ENCODE measurements at regions not wholly inside any gene's neighbourhood (a gene's known extent, or its start where the extent isn't known, plus 50 kb on each side); places are given as distances from the start of the nearest gene placed in this dataset.

DNA sequence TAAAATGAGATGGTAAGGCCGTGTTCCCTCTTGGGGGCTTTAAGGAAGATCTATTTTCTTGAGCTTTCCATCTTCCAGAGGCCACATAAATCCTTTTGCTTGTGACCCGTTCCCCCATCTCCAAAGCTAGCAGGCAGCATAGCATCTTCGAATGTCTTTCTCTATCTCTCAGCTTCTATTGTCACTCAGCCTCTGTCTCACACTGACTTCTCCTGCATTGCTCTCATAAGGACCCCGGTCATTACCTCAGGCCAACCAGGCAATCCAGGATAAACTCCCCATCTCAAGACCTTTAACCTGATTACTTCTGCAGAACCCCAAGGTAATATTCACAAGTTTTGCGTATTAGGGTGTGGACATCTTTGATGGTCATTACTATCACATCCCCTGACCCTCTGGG lies 250.3 kb upstream of the SOX2 start:
- no peak overlapping the region for H3K4me3 ChIP-seq (ENCODE audit: low read length)
- no peak overlapping the region for H3K27ac ChIP-seq (ENCODE audit: low read length)
- H3K27me3 ChIP-seq (ENCODE audit: low read length): no peaks in the 10 kb centered on the region
- H3K9me2 ChIP-seq (replicated peaks; ENCODE audit: insufficient read depth, low read length): no peaks in the 10 kb centered on the region
- DNase-seq: no peak
- no peaks in the 10 kb centered on the region for H3K4me1 ChIP-seq (ENCODE audit: low read length)
- H3K9me3 ChIP-seq (ENCODE audit: low read length): no peaks in the 10 kb centered on the region
- no peaks in the 10 kb centered on the region for H3K36me3 ChIP-seq (ENCODE audit: insufficient read depth, low read length)
- H3K4me2 ChIP-seq (ENCODE audit: low read depth, low read length, poor library complexity, severe bottlenecking): no peak overlapping the region
- H3K9ac ChIP-seq (ENCODE audit: low read length): no peak overlapping the region
- no peak overlapping the region for H2AFZ ChIP-seq (ENCODE audit: low read length)
- H4K20me1 ChIP-seq (ENCODE audit: insufficient read depth, low read depth, low read length): no peaks in the 10 kb centered on the region
- H3K79me2 ChIP-seq (ENCODE audit: low read length): no peaks in the 10 kb centered on the region

DNA sequence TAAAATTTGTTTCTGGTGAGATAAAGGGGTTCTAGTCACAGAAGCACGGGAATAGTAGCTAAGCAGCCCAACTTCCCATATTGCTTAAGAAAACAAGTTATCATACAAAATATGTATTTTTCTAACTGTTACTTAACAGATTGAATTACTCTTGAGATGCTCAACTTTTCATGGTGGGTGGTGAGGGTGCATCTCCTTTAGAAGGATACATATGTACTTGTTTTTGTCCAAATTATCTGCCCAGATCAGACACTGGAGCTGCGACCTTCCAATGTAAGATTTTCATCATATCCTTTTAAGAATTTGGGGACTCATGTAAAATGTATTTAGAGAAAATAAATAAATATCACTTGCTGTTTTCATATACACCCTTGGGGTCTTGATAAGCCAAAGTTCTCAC lies 252.2 kb upstream of the SOX2 start:
- Histone ChIP-seq H3K4me3 (ENCODE audit: low read length) (no peak overlapping the region), H4K20me1 (ENCODE audit: insufficient read depth, low read depth, low read length) (no peaks in the 10 kb centered on the region), H2AFZ (ENCODE audit: low read length) (no peak overlapping the region), H3K27me3 (ENCODE audit: low read length) (no peaks in the 10 kb centered on the region), H3K4me2 (ENCODE audit: low read depth, low read length, poor library complexity, severe bottlenecking) (no peak overlapping the region), H3K9me3 (ENCODE audit: low read length) (no peaks in the 10 kb centered on the region), H3K27ac (ENCODE audit: low read length) (no peak overlapping the region), H3K79me2 (ENCODE audit: low read length) (no peaks in the 10 kb centered on the region), H3K9me2 (replicated peaks; ENCODE audit: insufficient read depth, low read length) (no peaks in the 10 kb centered on the region), H3K36me3 (ENCODE audit: insufficient read depth, low read length) (no peaks in the 10 kb centered on the region), H3K9ac (ENCODE audit: low read length) (no peak overlapping the region), H3K4me1 (ENCODE audit: low read length) (no peaks in the 10 kb centered on the region)
- DNase-seq: no peak

DNA sequence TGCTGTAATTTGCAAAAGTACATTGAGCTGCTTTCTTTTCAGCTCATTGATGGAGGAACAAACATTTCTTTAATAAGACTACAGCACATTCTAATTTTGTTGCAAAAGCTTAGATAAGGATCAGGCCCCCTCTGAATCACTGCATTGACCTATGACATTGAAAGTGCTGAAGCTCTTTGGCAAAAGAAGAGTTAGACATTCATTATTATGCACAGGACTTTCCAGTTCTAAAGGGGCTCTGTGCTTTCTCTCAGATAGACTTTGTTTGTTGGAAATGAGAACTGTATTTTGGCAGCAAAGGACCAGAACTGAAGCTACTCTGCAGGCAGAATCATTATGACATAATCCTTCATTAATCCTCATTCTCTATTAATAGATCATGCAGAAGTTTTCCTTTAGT lies 252.9 kb upstream of the SOX2 start:
- Histone ChIP-seq H3K9ac (ENCODE audit: low read length) (no peak overlapping the region), H4K20me1 (ENCODE audit: insufficient read depth, low read depth, low read length) (no peaks in the 10 kb centered on the region), H3K27me3 (ENCODE audit: low read length) (no peaks in the 10 kb centered on the region), H3K4me3 (ENCODE audit: low read length) (no peak overlapping the region), H3K4me2 (ENCODE audit: low read depth, low read length, poor library complexity, severe bottlenecking) (no peak overlapping the region), H3K9me2 (replicated peaks; ENCODE audit: insufficient read depth, low read length) (no peaks in the 10 kb centered on the region), H3K9me3 (ENCODE audit: low read length) (no peaks in the 10 kb centered on the region), H3K79me2 (ENCODE audit: low read length) (no peaks in the 10 kb centered on the region), H3K4me1 (ENCODE audit: low read length) (no peaks in the 10 kb centered on the region), H3K36me3 (ENCODE audit: insufficient read depth, low read length) (no peaks in the 10 kb centered on the region), H3K27ac (ENCODE audit: low read length) (no peak overlapping the region), H2AFZ (ENCODE audit: low read length) (no peak overlapping the region)
- no peak for DNase-seq

DNA sequence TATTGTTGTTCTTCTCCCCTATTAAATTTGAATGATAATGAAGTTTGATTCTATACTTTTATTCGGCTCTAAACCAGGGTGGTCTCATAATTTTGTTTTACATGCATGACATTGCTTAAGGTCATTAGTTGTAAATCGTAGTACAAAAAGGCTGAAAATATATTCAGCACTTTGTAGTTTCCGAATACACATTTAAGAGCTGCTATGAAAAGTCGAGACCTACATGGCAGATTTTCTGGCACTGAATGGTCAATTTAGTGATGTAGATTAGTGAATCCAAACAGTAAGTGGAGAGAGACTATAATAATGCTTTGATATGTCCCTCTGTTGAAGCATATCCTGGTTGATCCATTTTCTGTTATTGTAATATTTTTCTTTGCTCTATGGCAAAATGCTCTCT lies 254.0 kb upstream of the SOX2 start:
- Histone ChIP-seq H3K4me1 (ENCODE audit: low read length) (no peaks in the 10 kb centered on the region), H3K36me3 (ENCODE audit: insufficient read depth, low read length) (no peaks in the 10 kb centered on the region), H2AFZ (ENCODE audit: low read length) (no peak overlapping the region), H3K9ac (ENCODE audit: low read length) (no peak overlapping the region), H3K27ac (ENCODE audit: low read length) (no peak overlapping the region), H3K27me3 (ENCODE audit: low read length) (no peaks in the 10 kb centered on the region), H3K4me2 (ENCODE audit: low read depth, low read length, poor library complexity, severe bottlenecking) (no peak overlapping the region), H3K9me3 (ENCODE audit: low read length) (no peaks in the 10 kb centered on the region), H4K20me1 (ENCODE audit: insufficient read depth, low read depth, low read length) (no peaks in the 10 kb centered on the region), H3K9me2 (replicated peaks; ENCODE audit: insufficient read depth, low read length) (no peaks in the 10 kb centered on the region), H3K79me2 (ENCODE audit: low read length) (no peaks in the 10 kb centered on the region), H3K4me3 (ENCODE audit: low read length) (no peak overlapping the region)
- no peak for DNase-seq

DNA sequence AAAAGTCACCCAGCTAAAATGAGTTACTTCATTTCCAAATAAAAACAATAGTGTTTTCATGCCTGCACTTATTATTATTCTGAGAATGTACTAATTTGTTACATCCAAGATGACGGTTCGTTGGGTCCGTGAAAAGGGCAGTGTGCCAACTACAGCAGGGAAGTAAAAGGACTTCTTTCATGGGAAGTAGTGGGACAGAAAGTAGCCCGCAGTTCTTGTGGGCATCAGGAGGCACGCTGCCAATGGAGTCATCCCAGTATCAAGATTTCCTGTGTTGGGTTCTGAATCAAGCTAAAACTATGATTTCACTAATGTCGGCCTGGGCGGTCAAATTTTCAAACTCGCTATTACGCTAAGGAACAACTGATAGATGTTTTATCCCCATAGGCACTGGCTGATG lies 254.5 kb upstream of the SOX2 start:
- Histone ChIP-seq H3K36me3 (ENCODE audit: insufficient read depth, low read length) (no peaks in the 10 kb centered on the region), H4K20me1 (ENCODE audit: insufficient read depth, low read depth, low read length) (no peaks in the 10 kb centered on the region), H3K27ac (ENCODE audit: low read length) (no peak overlapping the region), H3K79me2 (ENCODE audit: low read length) (no peaks in the 10 kb centered on the region), H2AFZ (ENCODE audit: low read length) (no peak overlapping the region), H3K9ac (ENCODE audit: low read length) (no peak overlapping the region), H3K9me2 (replicated peaks; ENCODE audit: insufficient read depth, low read length) (no peaks in the 10 kb centered on the region), H3K4me2 (ENCODE audit: low read depth, low read length, poor library complexity, severe bottlenecking) (no peak overlapping the region), H3K9me3 (ENCODE audit: low read length) (no peaks in the 10 kb centered on the region), H3K27me3 (ENCODE audit: low read length) (no peaks in the 10 kb centered on the region), H3K4me3 (ENCODE audit: low read length) (no peak overlapping the region), H3K4me1 (ENCODE audit: low read length) (no peaks in the 10 kb centered on the region)
- no peak for DNase-seq

DNA sequence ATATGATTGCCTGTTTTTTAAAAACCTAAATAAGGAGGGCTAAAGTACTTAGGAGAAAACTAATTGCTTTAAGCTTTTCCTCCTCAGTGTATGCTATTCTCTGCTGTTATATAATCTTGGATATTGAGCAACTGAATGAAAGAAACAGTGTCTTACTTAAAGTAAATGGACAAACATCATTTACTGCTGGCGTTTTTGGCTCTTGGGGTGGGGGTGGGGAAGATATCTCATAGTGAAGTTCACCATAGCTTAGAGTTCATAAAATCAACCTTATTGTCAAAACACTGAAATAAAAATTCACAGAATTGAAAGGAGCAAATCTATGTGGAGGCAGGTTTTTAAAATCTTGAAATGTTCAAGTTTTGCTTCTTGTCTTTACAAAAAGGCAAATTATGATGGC lies 256.4 kb upstream of the SOX2 start:
- no peaks in the 10 kb centered on the region for H3K36me3 ChIP-seq (ENCODE audit: insufficient read depth, low read length)
- no peaks in the 10 kb centered on the region for H3K4me1 ChIP-seq (ENCODE audit: low read length)
- no peak overlapping the region for H2AFZ ChIP-seq (ENCODE audit: low read length)
- no peak for DNase-seq
- H3K4me3 ChIP-seq (ENCODE audit: low read length): no peak overlapping the region
- no peaks in the 10 kb centered on the region for H3K27me3 ChIP-seq (ENCODE audit: low read length)
- no peaks in the 10 kb centered on the region for H3K79me2 ChIP-seq (ENCODE audit: low read length)
- no peak overlapping the region for H3K27ac ChIP-seq (ENCODE audit: low read length)
- no peak overlapping the region for H3K4me2 ChIP-seq (ENCODE audit: low read depth, low read length, poor library complexity, severe bottlenecking)
- no peaks in the 10 kb centered on the region for H4K20me1 ChIP-seq (ENCODE audit: insufficient read depth, low read depth, low read length)
- no peaks in the 10 kb centered on the region for H3K9me3 ChIP-seq (ENCODE audit: low read length)
- H3K9me2 ChIP-seq (replicated peaks; ENCODE audit: insufficient read depth, low read length): no peaks in the 10 kb centered on the region
- no peak overlapping the region for H3K9ac ChIP-seq (ENCODE audit: low read length)

DNA sequence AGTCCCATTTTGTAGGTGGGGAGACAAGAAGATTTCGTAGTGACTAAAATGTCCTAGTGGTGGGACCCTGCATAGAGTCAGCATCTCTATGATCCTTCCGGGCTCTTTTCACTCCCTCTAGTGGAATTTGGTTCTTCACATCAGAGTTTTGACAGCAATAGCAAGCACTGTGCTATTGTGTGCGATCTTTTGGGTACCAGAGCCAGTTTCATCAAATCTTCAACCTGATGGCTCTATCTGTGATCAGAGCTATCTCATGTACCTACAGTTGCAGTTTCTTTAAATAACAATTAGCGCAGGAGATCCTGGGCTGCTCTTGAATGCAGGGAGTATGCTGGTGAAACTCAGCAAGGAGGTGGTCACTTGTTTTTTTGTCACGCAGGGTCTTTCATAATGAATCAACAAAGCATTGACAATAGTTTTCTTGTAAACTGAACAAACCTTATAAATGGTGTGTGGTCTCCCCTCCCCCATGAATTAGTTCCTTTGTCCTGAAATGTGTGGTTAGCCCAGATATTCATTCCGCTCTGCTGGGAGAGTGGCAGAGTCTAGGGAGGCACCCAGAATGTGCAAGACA lies 257.2 kb upstream of the SOX2 start:
- no peaks in the 10 kb centered on the region for H3K36me3 ChIP-seq (ENCODE audit: insufficient read depth, low read length)
- H3K9me3 ChIP-seq (ENCODE audit: low read length): no peaks in the 10 kb centered on the region
- no peaks in the 10 kb centered on the region for H4K20me1 ChIP-seq (ENCODE audit: insufficient read depth, low read depth, low read length)
- no peaks in the 10 kb centered on the region for H3K4me1 ChIP-seq (ENCODE audit: low read length)
- DNase-seq: peak; percentile 42
- no peaks in the 10 kb centered on the region for H3K79me2 ChIP-seq (ENCODE audit: low read length)
- H3K27me3 ChIP-seq (ENCODE audit: low read length): no peaks in the 10 kb centered on the region
- H3K4me2 ChIP-seq (ENCODE audit: low read depth, low read length, poor library complexity, severe bottlenecking): no peak overlapping the region
- H3K4me3 ChIP-seq (ENCODE audit: low read length): no peak overlapping the region
- H2AFZ ChIP-seq (ENCODE audit: low read length): no peak overlapping the region
- H3K9ac ChIP-seq (ENCODE audit: low read length): no peak overlapping the region
- H3K27ac ChIP-seq (ENCODE audit: low read length): no peak overlapping the region
- no peaks in the 10 kb centered on the region for H3K9me2 ChIP-seq (replicated peaks; ENCODE audit: insufficient read depth, low read length)

DNA sequence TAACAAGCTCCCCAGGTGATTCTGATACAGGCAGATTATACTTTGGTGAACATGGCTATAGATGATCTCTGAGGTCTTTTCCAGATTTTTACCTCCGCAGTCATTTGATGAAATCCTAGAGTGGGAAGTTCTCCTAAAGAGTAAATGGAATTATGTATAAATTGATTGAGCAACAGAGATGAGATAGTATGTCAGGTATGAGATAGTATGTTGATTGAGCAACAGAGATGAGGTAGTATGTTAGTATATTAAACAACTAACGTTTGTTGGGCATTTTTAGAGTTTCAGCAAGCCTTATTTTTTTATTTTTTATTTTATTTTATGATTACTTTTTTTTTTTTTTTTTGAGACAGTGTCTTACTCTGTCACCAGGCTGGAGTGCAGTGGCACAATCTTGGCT lies 265.0 kb upstream of the SOX2 start:
- H3K9me2 ChIP-seq (replicated peaks; ENCODE audit: insufficient read depth, low read length): no peaks in the 10 kb centered on the region
- no peaks in the 10 kb centered on the region for H3K9me3 ChIP-seq (ENCODE audit: low read length)
- H3K4me1 ChIP-seq (ENCODE audit: low read length): no peaks in the 10 kb centered on the region
- H3K4me2 ChIP-seq (ENCODE audit: low read depth, low read length, poor library complexity, severe bottlenecking): no peak overlapping the region
- no peak overlapping the region for H3K27ac ChIP-seq (ENCODE audit: low read length)
- no peak overlapping the region for H3K4me3 ChIP-seq (ENCODE audit: low read length)
- no peak for DNase-seq
- no peaks in the 10 kb centered on the region for H4K20me1 ChIP-seq (ENCODE audit: insufficient read depth, low read depth, low read length)
- H3K79me2 ChIP-seq (ENCODE audit: low read length): no peaks in the 10 kb centered on the region
- no peak overlapping the region for H3K9ac ChIP-seq (ENCODE audit: low read length)
- no peaks in the 10 kb centered on the region for H3K27me3 ChIP-seq (ENCODE audit: low read length)
- no peak overlapping the region for H2AFZ ChIP-seq (ENCODE audit: low read length)
- no peaks in the 10 kb centered on the region for H3K36me3 ChIP-seq (ENCODE audit: insufficient read depth, low read length)

DNA sequence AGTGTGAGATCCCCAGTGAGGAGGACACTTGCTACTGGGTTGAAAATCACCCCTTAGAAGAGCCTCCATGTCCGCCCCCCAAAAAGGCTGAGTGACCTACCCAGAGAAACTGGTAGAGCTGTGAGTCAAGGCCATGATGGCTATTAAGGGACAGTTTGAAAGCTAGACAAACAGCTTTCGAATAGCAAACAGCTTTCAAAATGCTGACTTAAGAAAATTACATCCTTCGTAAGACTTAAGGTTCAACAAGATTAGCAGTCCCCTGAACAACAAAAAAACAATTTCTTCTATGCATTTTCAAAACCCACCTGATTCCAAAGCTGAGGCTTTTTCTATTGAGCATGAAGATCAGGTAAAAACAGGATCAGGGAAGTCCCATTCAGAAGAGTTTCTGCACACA lies 269.7 kb upstream of the SOX2 start:
- Histone ChIP-seq H3K4me1 (ENCODE audit: low read length) (no peaks in the 10 kb centered on the region), H3K4me3 (ENCODE audit: low read length) (no peak overlapping the region), H3K79me2 (ENCODE audit: low read length) (no peaks in the 10 kb centered on the region), H3K27ac (ENCODE audit: low read length) (no peak overlapping the region), H3K9ac (ENCODE audit: low read length) (no peak overlapping the region), H3K9me3 (ENCODE audit: low read length) (no peaks in the 10 kb centered on the region), H3K27me3 (ENCODE audit: low read length) (no peaks in the 10 kb centered on the region), H3K9me2 (replicated peaks; ENCODE audit: insufficient read depth, low read length) (no peaks in the 10 kb centered on the region), H4K20me1 (ENCODE audit: insufficient read depth, low read depth, low read length) (no peaks in the 10 kb centered on the region), H3K4me2 (ENCODE audit: low read depth, low read length, poor library complexity, severe bottlenecking) (no peak overlapping the region), H3K36me3 (ENCODE audit: insufficient read depth, low read length) (no peaks in the 10 kb centered on the region), H2AFZ (ENCODE audit: low read length) (no peak overlapping the region)
- DNase-seq: no peak
